Right lobe of liver (tissue), 4 donors: ENCODE measurements at regions not wholly inside any gene's neighbourhood (a gene's known extent, or its start where the extent isn't known, plus 50 kb on each side); places are given as distances from the start of the nearest gene placed in this dataset.

Experiments
- POLR2A ChIP-seq: fragments of 450-650 bp; IDR thresholded peaks from one replicate; pipeline ENCODE4 v1.6.1; 2017; ENCODE audit warnings: antibody characterized with exemption, mild to moderate bottlenecking
- TF ChIP-seq, protein P1 (sequence below), 4 donors: fragments of 200-600 bp in 3 of 4; fragments of 450-650 bp in 1 of 4; IDR thresholded peaks; one replicate each; pipeline versions ENCODE4 v1.5.1 to v1.8.0; 2016 to 2022; ENCODE audit warnings: antibody characterized with exemption in 4 of 4, mild to moderate bottlenecking in 2 of 4
- donor health status: DM: no; HTN: no; CAD: no.
- donor health status: DM: no; HTN: no; CAD: no.
- donor health status: DM: no; HTN: yes; CAD: no.

DNA sequence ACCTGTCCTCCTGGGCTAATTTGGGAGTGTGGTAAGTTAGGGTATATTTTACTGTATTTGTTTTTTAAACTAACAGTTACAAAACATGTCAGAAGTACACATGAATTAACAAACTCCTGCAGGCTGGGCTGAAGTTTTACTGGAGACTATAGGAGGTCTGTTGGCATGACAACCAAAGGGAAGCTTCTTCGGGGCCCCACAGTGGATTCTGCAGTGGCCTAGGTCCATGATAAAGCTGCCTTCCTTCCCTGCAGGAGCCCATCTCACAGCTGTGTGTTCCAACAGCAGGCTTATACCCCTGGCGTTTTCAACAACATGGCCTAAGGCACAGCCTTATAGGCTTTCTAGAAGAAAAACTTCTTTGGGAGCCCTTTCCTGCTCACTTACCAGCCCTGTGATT, 128.0 kb upstream of the SETBP1 start:
- TF ChIP-seq, protein P1, sequence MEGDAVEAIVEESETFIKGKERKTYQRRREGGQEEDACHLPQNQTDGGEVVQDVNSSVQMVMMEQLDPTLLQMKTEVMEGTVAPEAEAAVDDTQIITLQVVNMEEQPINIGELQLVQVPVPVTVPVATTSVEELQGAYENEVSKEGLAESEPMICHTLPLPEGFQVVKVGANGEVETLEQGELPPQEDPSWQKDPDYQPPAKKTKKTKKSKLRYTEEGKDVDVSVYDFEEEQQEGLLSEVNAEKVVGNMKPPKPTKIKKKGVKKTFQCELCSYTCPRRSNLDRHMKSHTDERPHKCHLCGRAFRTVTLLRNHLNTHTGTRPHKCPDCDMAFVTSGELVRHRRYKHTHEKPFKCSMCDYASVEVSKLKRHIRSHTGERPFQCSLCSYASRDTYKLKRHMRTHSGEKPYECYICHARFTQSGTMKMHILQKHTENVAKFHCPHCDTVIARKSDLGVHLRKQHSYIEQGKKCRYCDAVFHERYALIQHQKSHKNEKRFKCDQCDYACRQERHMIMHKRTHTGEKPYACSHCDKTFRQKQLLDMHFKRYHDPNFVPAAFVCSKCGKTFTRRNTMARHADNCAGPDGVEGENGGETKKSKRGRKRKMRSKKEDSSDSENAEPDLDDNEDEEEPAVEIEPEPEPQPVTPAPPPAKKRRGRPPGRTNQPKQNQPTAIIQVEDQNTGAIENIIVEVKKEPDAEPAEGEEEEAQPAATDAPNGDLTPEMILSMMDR (IDR thresholded peaks at IDR 0.05), result no peak
- TF ChIP-seq POLR2A, result no peak
